HFFc6 (cell line): ENCODE measurements at regions not wholly inside any gene's neighbourhood (a gene's known extent, or its start where the extent isn't known, plus 50 kb on each side); places are given as distances from the start of the nearest gene placed in this dataset.

ENCODE experiments used
- DNase-seq: peaks from one replicate; pipeline ENCODE4 v3.0.0-alpha.2; 2018
- H3K27ac Mint-ChIP-seq: 2 replicates; pipeline ENCODE4 v1.8.0; 2020; ENCODE audit warnings: mild to moderate bottlenecking, mixed read lengths
- H3K27me3 Mint-ChIP-seq: 2 replicates; pipeline ENCODE4 v1.8.0; 2021; ENCODE audit warnings: mild to moderate bottlenecking, moderate library complexity, mixed read lengths; ENCODE audit not compliant: insufficient read depth
- H3K36me3 Mint-ChIP-seq: 2 replicates; pipeline ENCODE4 v1.8.0; 2021; ENCODE audit warnings: low read depth, mixed read lengths
- H3K4me1 Mint-ChIP-seq: 2 replicates; pipeline ENCODE4 v1.8.0; 2020; ENCODE audit warnings: low read depth, mixed read lengths
- H3K4me3 Mint-ChIP-seq: 2 replicates; pipeline ENCODE4 v1.8.0; 2020; ENCODE audit warnings: mild to moderate bottlenecking, moderate library complexity, mixed read lengths
- H3K9me3 Mint-ChIP-seq: 2 replicates; pipeline ENCODE4 v1.8.0; 2020; ENCODE audit warnings: mild to moderate bottlenecking, mixed read lengths
- TF ChIP-seq, protein P1 (sequence below): fragments of 200-600 bp; sonication (generic); IDR thresholded peaks from 2 replicates; pipeline ENCODE4 v1.5.0; 2021; ENCODE audit warnings: antibody characterized with exemption, mild to moderate bottlenecking

GRCh38 chr12:41768456-41768855 lies 376.2 kb downstream of the GXYLT1 start:
- Mint-ChIP-seq H3K4me3 (no peak overlapping the region), H3K27me3 (0 out of 2 replicates have a peak, but pooled peaks cover 1% of the 10 kb centered on the region), H3K27ac (no peak overlapping the region), H3K4me1 (no peaks in the 10 kb centered on the region), H3K36me3 (no peaks in the 10 kb centered on the region), H3K9me3 (peaks cover 15% of the 10 kb centered on the region)
- no peak for DNase-seq
- TF ChIP-seq, protein P1, sequence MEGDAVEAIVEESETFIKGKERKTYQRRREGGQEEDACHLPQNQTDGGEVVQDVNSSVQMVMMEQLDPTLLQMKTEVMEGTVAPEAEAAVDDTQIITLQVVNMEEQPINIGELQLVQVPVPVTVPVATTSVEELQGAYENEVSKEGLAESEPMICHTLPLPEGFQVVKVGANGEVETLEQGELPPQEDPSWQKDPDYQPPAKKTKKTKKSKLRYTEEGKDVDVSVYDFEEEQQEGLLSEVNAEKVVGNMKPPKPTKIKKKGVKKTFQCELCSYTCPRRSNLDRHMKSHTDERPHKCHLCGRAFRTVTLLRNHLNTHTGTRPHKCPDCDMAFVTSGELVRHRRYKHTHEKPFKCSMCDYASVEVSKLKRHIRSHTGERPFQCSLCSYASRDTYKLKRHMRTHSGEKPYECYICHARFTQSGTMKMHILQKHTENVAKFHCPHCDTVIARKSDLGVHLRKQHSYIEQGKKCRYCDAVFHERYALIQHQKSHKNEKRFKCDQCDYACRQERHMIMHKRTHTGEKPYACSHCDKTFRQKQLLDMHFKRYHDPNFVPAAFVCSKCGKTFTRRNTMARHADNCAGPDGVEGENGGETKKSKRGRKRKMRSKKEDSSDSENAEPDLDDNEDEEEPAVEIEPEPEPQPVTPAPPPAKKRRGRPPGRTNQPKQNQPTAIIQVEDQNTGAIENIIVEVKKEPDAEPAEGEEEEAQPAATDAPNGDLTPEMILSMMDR = no peak

DNA sequence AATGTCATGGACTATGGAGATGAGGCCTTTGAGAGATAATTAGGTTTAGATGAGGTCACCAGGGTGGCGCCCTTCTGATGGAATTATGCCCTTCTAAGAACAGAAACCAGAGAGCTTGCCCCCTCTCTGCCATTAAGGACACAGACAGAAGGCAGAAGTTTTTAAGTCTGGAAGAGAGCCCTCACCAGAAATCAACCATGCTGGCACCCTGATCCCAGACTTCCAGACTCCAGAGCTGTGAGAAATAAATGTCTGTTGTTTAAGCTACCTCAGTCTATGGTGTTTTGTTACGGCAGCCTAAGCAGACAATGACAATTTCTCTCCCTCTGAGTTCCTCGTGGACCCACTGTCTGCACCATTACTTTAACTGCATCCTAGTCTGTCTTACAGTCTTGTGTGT lies 382.0 kb downstream of the GXYLT1 start:
- Mint-ChIP-seq H3K9me3 (peaks cover 23% of the 10 kb centered on the region), H3K4me1 (no peaks in the 10 kb centered on the region)

GRCh38 chr12:41745593-41745992 lies 399.1 kb downstream of the GXYLT1 start:
- peaks cover 52% of the 10 kb centered on the region for H3K9me3 Mint-ChIP-seq
- TF ChIP-seq, protein P1 = no peak
- no peaks in the 10 kb centered on the region for H3K4me1 Mint-ChIP-seq
- no peaks in the 10 kb centered on the region for H3K36me3 Mint-ChIP-seq
- H3K27ac Mint-ChIP-seq = no peak overlapping the region
- no peak overlapping the region for H3K4me3 Mint-ChIP-seq
- no peak for DNase-seq
- H3K27me3 Mint-ChIP-seq = no peaks in the 10 kb centered on the region

More for the DNA sequence above, 382.0 kb downstream of the GXYLT1 start:
- DNase-seq = no peak
- H3K27me3 Mint-ChIP-seq = 0 out of 2 replicates have a peak, but pooled peaks cover under 1% of the 10 kb centered on the region
- H3K4me3 Mint-ChIP-seq = no peak overlapping the region
- no peaks in the 10 kb centered on the region for H3K36me3 Mint-ChIP-seq
- no peak overlapping the region for H3K27ac Mint-ChIP-seq
- TF ChIP-seq, protein P1 = no peak

DNA sequence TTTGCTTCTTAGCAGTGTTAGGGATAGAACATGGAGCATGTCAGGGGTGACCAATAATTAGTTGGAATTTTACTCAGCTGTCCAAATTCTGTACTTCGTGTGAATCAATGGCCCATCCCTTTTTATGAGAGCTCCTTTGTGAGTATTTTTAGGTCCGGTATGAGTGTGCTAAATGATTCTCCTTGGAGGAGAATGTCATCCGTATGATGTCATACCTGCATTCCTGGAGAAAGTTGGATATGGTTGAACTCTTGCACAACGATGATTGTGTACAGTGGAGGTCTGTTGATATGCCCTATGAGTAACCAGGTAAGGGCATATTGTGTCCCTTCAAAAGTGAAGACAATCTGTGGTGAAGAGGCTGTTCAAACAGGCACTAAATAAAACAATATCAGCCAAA lies 400.8 kb downstream of the GXYLT1 start:
- Mint-ChIP-seq H3K4me1 (no peaks in the 10 kb centered on the region), H3K9me3 (peaks cover 44% of the 10 kb centered on the region), H3K36me3 (no peaks in the 10 kb centered on the region), H3K27me3 (no peaks in the 10 kb centered on the region), H3K27ac (no peak overlapping the region), H3K4me3 (no peak overlapping the region)
- no peak for DNase-seq
- TF ChIP-seq, protein P1 = no peak

DNA sequence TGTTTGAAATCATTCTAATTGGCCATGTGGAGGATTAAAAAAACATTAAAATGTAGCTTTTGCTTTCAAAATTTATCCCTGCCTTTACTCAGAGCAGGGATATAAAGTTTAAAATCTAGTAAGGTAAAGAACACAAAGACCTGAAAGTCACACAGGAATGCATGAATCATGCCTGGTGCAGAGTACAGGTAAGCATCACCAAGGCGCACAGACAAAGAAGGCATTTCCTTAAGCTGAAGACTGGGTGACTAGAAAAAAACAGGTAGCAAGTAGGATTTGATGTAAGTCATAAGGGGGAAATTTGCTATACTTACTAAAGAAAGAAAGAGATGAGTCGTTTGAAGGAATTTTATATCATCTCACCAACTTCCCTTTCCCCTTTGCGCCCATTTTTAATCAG lies 405.6 kb downstream of the GXYLT1 start:
- H3K9me3 Mint-ChIP-seq = peaks cover 32% of the 10 kb centered on the region
- no peak overlapping the region for H3K27ac Mint-ChIP-seq
- no peaks in the 10 kb centered on the region for H3K36me3 Mint-ChIP-seq
- H3K4me3 Mint-ChIP-seq = no peak overlapping the region
- TF ChIP-seq, protein P1 = no peak
- no peaks in the 10 kb centered on the region for H3K4me1 Mint-ChIP-seq
- no peaks in the 10 kb centered on the region for H3K27me3 Mint-ChIP-seq
- DNase-seq = no peak

GRCh38 chr12:41737423-41737822 lies 407.3 kb downstream of the GXYLT1 start:
- H3K27me3 Mint-ChIP-seq = peaks cover 2% of the 10 kb centered on the region
- no peaks in the 10 kb centered on the region for H3K4me1 Mint-ChIP-seq
- TF ChIP-seq, protein P1 = no peak
- no peaks in the 10 kb centered on the region for H3K36me3 Mint-ChIP-seq
- peaks cover 33% of the 10 kb centered on the region for H3K9me3 Mint-ChIP-seq
- DNase-seq = no peak
- H3K27ac Mint-ChIP-seq = no peak overlapping the region
- no peak overlapping the region for H3K4me3 Mint-ChIP-seq
